CD14-positive monocyte (primary cell): ENCODE measurements at regions not wholly inside any gene's neighbourhood (a gene's known extent, or its start where the extent isn't known, plus 50 kb on each side); places are given as distances from the start of the nearest gene placed in this dataset.

Source experiments
- DNase-seq, 3 donors: peaks; one replicate each; pipeline ENCODE4 v3.0.0-alpha.2; 2011 to 2022
- H2AFZ ChIP-seq: 2 replicates; pipeline ENCODE4 v1.6.0; 2012; ENCODE audit warnings: mild to moderate bottlenecking, low read depth, low read length, inconsistent platforms; ENCODE audit not compliant: insufficient read depth, poor library complexity, severe bottlenecking
- H3K27ac ChIP-seq, 2 donors: 1 replicate in 1 of 2; 2 replicates in 1 of 2; pipeline ENCODE4 v1.5.1; 2012 to 2013; ENCODE audit warnings: low read length in 2 of 2, control low read depth in 1 of 2, inconsistent platforms in 1 of 2, low read depth in 1 of 2, mild to moderate bottlenecking in 1 of 2
- H3K27me3 ChIP-seq, 2 donors: one replicate each; pipeline versions ENCODE4 v1.6.0 to v1.6.1; 2011 to 2013; ENCODE audit warnings: low read length in 2 of 2; ENCODE audit not compliant: control insufficient read depth in 2 of 2, insufficient read depth in 2 of 2
- H3K36me3 ChIP-seq, 2 donors: replicated peaks in 1 of 2; 1 replicate in 1 of 2; 2 replicates in 1 of 2; pipeline versions ENCODE4 v1.5.1 to v1.6.1; 2012 to 2013; ENCODE audit warnings: low read length in 2 of 2, control low read depth in 1 of 2, inconsistent platforms in 1 of 2, mild to moderate bottlenecking in 1 of 2; ENCODE audit not compliant: insufficient read depth in 2 of 2, control insufficient read depth in 1 of 2
- H3K4me1 ChIP-seq, 2 donors: 1 replicate in 1 of 2; 2 replicates in 1 of 2; pipeline versions ENCODE4 v1.5.1 to v1.6.1; 2012 to 2013; ENCODE audit warnings: low read length in 2 of 2, control low read depth in 1 of 2, inconsistent platforms in 1 of 2, mild to moderate bottlenecking in 1 of 2, moderate library complexity in 1 of 2; ENCODE audit not compliant: insufficient read depth in 2 of 2, control insufficient read depth in 1 of 2
- H3K4me2 ChIP-seq: replicated peaks from 2 replicates; pipeline ENCODE3; 2012; ENCODE audit warnings: low read length, moderate library complexity, mild to moderate bottlenecking; ENCODE audit not compliant: poor library complexity, severe bottlenecking; ENCODE audit errors: extremely low read depth
- H3K4me3 ChIP-seq, 3 experiments: fragments of 200-600 bp in 1 of 3; sonication (generic) in 1 of 3; replicated peaks in 1 of 3; 1 replicate in 2 of 3; 2 replicates in 1 of 3; pipeline ENCODE4 v1.5.1; 2011 to 2013; ENCODE audit warnings: low read length in 3 of 3, mild to moderate bottlenecking in 3 of 3, control low read depth in 2 of 3, low read depth in 2 of 3, inconsistent platforms in 1 of 3, moderate library complexity in 1 of 3
- H3K79me2 ChIP-seq: 2 replicates; pipeline ENCODE4 v1.6.0; 2012; ENCODE audit warnings: mild to moderate bottlenecking, control low read depth, inconsistent platforms, low read length, moderate library complexity; ENCODE audit not compliant: insufficient read depth
- H3K9ac ChIP-seq: 2 replicates; pipeline ENCODE4 v1.6.0; 2017; ENCODE audit warnings: low read length, mild to moderate bottlenecking; ENCODE audit not compliant: insufficient read depth, poor library complexity, severe bottlenecking
- H3K9me3 ChIP-seq, 2 donors: replicated peaks in 1 of 2; 1 replicate in 1 of 2; 2 replicates in 1 of 2; pipeline versions ENCODE4 v1.5.1 to v1.6.1; 2012 to 2013; ENCODE audit warnings: low read length in 2 of 2, control low read depth in 1 of 2; ENCODE audit not compliant: control insufficient read depth in 1 of 2, insufficient read depth in 1 of 2
- H4K20me1 ChIP-seq: 2 replicates; pipeline ENCODE4 v1.6.0; 2012; ENCODE audit warnings: mild to moderate bottlenecking, low read length, control low read depth, moderate library complexity; ENCODE audit not compliant: insufficient read depth
- H3K27ac Mint-ChIP-seq, 7 donors: one replicate each; pipeline ENCODE4 v1.8.0; 2020; ENCODE audit warnings: mild to moderate bottlenecking in 7 of 7, mixed read lengths in 7 of 7, moderate library complexity in 6 of 7, inconsistent platforms in 2 of 7
- H3K27me3 Mint-ChIP-seq, 3 donors: one replicate each; pipeline ENCODE4 v1.8.0; 2021 to 2022; ENCODE audit warnings: low read depth in 3 of 3, mild to moderate bottlenecking in 3 of 3, mixed read lengths in 3 of 3, moderate library complexity in 3 of 3, inconsistent platforms in 1 of 3
- H3K36me3 Mint-ChIP-seq, 2 donors: one replicate each; pipeline ENCODE4 v1.8.0; 2020; ENCODE audit warnings: mixed read lengths in 2 of 2, inconsistent platforms in 1 of 2, mild to moderate bottlenecking in 1 of 2
- H3K4me1 Mint-ChIP-seq: one replicate; pipeline ENCODE4 v1.8.0; 2020; ENCODE audit warnings: mild to moderate bottlenecking, mixed read lengths
- H3K4me3 Mint-ChIP-seq, 2 donors: one replicate each; pipeline ENCODE4 v1.8.0; 2020; ENCODE audit warnings: mild to moderate bottlenecking in 2 of 2, mixed read lengths in 2 of 2, moderate library complexity in 1 of 2
- H3K9me3 Mint-ChIP-seq, 7 donors: one replicate each; pipeline ENCODE4 v1.8.0; 2020 to 2022; ENCODE audit warnings: mixed read lengths in 7 of 7, mild to moderate bottlenecking in 6 of 7, moderate library complexity in 6 of 7, inconsistent platforms in 2 of 7
- WGBS: methylation state at CpG from one replicate; pipeline ENCODE4 v1.1.5; 2013; ENCODE audit warnings: missing lambda C conversion rate; ENCODE audit not compliant: insufficient coverage; 5-methylcytosine and 5-hydroxymethylcytosine counted together
- intact Hi-C, 2 donors: fragments of 100-400 bp; cut with micrococcal nuclease; formaldehyde crosslinking; loops; one replicate each; pipeline versions ENCODE4 v1.15.0 to v1.15.1; 2023
- TF ChIP-seq, protein P1 (sequence below): fragments of 200-600 bp; IDR thresholded peaks from one replicate; pipeline ENCODE4 v1.8.0; 2022; ENCODE audit warnings: antibody characterized with exemption, mild to moderate bottlenecking

DNA sequence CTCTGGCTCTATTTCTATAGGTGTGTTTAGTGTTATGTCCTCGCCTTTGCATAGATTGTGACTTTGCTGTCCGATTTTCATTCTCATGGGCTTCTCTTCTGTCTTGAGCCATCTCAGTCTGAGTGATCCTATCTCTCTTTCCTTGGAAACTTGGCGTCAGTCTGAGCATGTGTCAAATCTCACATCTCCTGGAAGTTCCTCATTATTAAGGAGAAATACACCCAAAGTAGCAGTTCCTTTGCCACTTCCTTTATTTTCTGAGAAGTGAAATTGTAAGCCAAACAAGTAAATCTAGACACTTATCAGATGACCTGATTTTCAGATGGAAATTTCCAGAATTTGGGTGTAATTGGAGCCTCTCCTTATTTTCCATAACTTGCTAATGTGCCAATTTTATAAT lies 126.9 kb upstream of the ANKH start:
- Histone ChIP-seq H3K9me3 (no peaks in the 10 kb centered on the region), H4K20me1 (no peaks in the 10 kb centered on the region), H3K9ac (no peak overlapping the region), H3K4me1 (peaks cover 43 to 54% of the 10 kb centered on the region in 2 donors), H3K36me3 (no peaks in the 10 kb centered on the region), H3K27me3 (peaks cover 0 to 6% of the 10 kb centered on the region in 2 donors), H3K4me2 (peak overlapping the region; percentile 31), H3K79me2 (no peaks in the 10 kb centered on the region), H3K4me3 (peak overlapping the region in 1 of 3 experiments; percentile 19), H3K27ac (peak overlapping the region in 1 of 2 donors; percentile 61), H2AFZ (no peak overlapping the region)
- peak overlapping the region in 1 of 2 donors; percentile 84 for H3K4me3 Mint-ChIP-seq
- no peaks in the 10 kb centered on the region for H3K36me3 Mint-ChIP-seq
- peaks cover 45% of the 10 kb centered on the region for H3K4me1 Mint-ChIP-seq
- no peaks in the 10 kb centered on the region for H3K9me3 Mint-ChIP-seq
- peaks cover 4 to 8% (median 6%) of the 10 kb centered on the region in 3 donors for H3K27me3 Mint-ChIP-seq
- peak overlapping the region; percentile 58 to 93 (median 86) for H3K27ac Mint-ChIP-seq
- WGBS, result no CpG with 5 or more reads among the region's 3 CpGs
- intact Hi-C loops, result no loop called here
- DNase-seq, result peak; percentile 56 to 83 (median 77)
- TF ChIP-seq, protein P1, sequence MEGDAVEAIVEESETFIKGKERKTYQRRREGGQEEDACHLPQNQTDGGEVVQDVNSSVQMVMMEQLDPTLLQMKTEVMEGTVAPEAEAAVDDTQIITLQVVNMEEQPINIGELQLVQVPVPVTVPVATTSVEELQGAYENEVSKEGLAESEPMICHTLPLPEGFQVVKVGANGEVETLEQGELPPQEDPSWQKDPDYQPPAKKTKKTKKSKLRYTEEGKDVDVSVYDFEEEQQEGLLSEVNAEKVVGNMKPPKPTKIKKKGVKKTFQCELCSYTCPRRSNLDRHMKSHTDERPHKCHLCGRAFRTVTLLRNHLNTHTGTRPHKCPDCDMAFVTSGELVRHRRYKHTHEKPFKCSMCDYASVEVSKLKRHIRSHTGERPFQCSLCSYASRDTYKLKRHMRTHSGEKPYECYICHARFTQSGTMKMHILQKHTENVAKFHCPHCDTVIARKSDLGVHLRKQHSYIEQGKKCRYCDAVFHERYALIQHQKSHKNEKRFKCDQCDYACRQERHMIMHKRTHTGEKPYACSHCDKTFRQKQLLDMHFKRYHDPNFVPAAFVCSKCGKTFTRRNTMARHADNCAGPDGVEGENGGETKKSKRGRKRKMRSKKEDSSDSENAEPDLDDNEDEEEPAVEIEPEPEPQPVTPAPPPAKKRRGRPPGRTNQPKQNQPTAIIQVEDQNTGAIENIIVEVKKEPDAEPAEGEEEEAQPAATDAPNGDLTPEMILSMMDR, result no peak

DNA sequence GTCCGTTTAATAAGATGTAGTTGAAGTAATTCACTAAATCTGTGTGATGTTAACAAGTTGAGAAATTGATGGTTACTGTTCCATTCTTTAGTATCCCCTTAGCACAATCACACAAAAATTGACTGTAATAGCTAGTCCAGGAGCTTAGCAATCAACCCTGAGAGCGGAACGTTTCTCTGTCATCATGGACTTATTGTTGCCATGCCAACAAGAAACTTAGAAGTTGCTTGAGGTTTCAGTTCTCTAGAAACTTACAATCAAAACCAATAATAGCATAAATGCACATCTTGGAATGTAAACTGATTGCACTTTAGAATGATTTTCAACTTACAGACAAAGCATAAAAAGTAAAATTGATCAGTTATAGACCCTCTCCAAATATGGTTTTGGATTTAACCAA lies 125.4 kb upstream of the ANKH start:
- Histone ChIP-seq H3K27me3 (peaks cover 0 to 3% of the 10 kb centered on the region in 2 donors), H2AFZ (no peak overlapping the region), H4K20me1 (no peaks in the 10 kb centered on the region), H3K9me3 (no peaks in the 10 kb centered on the region), H3K4me3 (peak overlapping the region in 1 of 3 experiments; percentile 19), H3K27ac (peak overlapping the region in 1 of 2 donors; percentile 61), H3K4me2 (peak overlapping the region; percentile 31), H3K79me2 (no peaks in the 10 kb centered on the region), H3K36me3 (no peaks in the 10 kb centered on the region), H3K9ac (no peak overlapping the region), H3K4me1 (peaks cover 47 to 57% of the 10 kb centered on the region in 2 donors)
- intact Hi-C loops, result no loop called here
- H3K27me3 Mint-ChIP-seq, result peaks cover 13 to 18% (median 15%) of the 10 kb centered on the region in 3 donors
- 0% methylated on average over 2 of the region's 3 CpGs for WGBS
- peak; percentile 73 to 94 (median 88) for DNase-seq
- H3K36me3 Mint-ChIP-seq, result no peaks in the 10 kb centered on the region
- H3K27ac Mint-ChIP-seq, result peak overlapping the region in 6 of 7 donors; percentile 59 to 93 (median 88)
- peak overlapping the region in 1 of 2 donors; percentile 30 for H3K4me3 Mint-ChIP-seq
- H3K4me1 Mint-ChIP-seq, result peaks cover 56% of the 10 kb centered on the region
- no peaks in the 10 kb centered on the region for H3K9me3 Mint-ChIP-seq
- TF ChIP-seq, protein P1, result no peak
